Middle frontal gyrus (tissue), 1 donor: ENCODE measurements at regions not wholly inside any gene's neighbourhood (a gene's known extent, or its start where the extent isn't known, plus 50 kb on each side); places are given as distances from the start of the nearest gene placed in this dataset.

Experiments used
- DNase-seq: peaks from one replicate; pipeline ENCODE4 v3.0.0-alpha.2; 2015; ENCODE audit warnings: low spot score; ENCODE audit errors: extremely low spot score

- no peak for DNase-seq
Observed at GRCh38 chr14:53473480-53473879, 320.4 kb upstream of the DDHD1 start.

DNA sequence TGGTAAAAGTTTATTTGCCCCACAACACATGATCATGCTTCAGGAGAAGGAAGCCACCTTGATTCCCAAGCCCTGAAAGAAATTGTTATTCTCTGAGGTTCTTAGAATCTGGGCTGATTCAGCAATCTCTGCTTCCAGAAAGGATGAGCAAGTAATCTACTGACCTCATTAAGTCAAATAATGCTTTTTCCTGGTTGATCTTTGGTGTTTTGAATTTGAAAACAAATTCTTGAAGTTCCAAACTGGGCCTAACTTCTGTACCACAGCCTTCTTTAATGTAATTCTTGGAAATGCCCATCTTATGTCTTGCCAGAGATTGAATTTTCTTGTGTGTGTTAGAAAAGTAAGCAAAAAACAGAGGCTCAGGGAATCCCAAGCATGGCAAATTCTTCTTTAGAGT is 319.2 kb upstream of the DDHD1 start:
- DNase-seq: no peak

DNA sequence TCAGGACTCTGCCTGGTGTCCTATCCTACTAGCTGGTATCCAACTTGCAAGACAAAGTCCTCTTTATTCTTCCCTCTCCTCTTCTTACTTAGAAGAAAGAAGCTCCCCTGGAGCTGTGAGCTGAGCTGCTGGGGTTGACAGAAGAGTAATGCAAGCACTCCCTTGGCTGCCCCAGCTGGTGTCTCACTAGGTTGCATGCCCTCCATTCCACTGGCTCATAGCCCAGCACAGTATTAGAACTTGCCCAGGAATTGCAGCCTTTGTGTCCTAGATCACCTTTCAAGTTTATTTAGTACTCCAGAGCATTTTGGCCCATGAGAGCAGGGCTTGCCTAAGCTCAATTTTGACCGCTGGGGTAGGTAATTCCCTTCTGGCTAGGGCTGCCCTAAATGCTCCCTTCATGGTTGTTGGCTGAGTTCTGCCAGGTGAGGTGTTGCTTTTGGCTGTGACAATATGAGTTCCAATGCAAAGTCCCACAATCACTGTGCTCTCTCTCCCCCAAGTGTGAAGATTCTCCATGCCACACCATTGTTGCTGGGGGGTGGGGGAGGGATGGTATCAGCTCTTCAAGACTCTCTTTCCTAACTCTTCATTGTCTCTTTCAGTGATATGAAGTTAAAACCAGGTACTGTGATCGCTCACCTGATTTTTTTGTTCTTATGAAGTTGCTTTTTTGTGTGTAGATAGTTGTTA is 317.4 kb upstream of the DDHD1 start:
- DNase-seq: no peak

- DNase-seq: no peak
Observed at GRCh38 chr14:53468876-53469275, 315.8 kb upstream of the DDHD1 start.

- DNase-seq: no peak
Observed at GRCh38 chr14:53464376-53464775, 311.3 kb upstream of the DDHD1 start.

- DNase-seq: no peak
Observed at GRCh38 chr14:53462931-53463778, 310.0 kb upstream of the DDHD1 start.

- no peak for DNase-seq
Observed at GRCh38 chr14:53461858-53462257, 308.7 kb upstream of the DDHD1 start.

GRCh38 chr14:53460544-53460943 is 307.4 kb upstream of the DDHD1 start:
- no peak for DNase-seq

DNA sequence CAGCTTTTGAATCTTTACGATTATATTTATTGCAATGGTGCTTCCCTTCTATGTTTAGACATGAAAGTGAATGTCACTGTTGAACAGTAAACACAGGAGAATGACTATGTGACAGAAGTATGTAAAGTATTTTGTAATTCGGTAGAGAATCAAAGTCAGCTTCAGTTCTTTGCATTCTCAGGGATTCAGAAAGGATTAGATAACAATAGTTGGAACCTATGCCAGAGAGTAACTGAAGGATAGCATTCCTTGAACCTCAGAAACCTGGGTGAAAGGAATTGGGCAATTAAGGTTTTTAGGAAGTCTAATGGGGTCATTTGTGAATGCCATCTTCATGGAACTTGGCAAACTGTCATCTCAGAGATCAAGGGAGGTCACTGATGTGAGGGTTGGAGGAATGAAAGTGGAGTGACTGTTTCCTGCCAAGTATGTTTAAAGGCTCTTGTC is 305.3 kb upstream of the DDHD1 start:
- no peak for DNase-seq

DNA sequence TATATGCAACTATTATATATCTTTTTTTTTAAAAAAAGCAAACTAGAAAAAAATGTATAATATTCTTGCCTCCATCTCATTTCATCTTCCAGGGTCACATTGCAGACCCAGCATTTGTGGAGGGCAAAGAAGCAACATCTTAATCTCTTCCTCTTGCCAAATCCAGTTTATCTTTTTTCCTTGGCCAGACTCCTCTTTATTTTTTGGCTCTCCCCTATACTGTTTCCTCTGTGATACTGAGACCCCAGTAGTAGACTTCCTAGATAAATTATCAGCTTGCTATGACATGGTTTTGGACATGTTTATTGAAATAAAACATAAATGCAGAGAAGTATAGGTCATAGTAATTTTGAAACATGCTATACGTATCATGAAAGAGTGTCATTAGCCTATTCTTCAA is 303.8 kb upstream of the DDHD1 start:
- no peak for DNase-seq

DNA sequence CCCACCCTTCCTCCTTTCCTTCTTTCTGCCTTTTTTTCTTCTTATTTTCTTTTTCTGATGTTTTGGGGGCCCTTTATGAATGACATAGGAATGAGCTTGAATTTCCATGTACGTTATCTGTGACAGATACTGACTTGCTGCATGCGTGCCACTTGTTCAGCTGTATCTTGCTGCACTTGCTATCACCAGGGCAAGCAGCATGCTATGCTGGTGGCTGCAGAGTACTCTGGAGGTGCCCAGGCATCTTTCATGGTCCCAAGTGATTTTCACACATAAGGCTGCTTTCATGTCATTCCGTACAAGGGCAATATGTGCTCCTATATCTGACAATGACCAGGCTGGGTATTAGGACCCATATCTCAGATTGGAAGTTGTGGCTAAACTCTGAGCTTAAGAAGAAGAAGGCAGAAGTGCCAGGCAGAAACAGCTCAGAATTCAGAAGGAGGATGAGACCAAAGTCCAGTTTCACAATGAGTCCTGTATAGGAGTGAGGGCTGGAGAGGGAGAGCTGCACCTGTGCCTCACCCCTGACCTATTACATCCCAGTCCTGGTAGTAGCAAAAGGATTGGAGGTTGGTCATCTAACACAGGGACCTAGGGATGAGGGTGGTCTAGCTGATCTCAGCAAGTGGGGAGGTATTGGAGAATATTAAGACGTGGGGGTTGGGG is 299.0 kb upstream of the DDHD1 start:
- DNase-seq: no peak

GRCh38 chr14:53450871-53451270 is 297.7 kb upstream of the DDHD1 start:
- no peak for DNase-seq

DNA sequence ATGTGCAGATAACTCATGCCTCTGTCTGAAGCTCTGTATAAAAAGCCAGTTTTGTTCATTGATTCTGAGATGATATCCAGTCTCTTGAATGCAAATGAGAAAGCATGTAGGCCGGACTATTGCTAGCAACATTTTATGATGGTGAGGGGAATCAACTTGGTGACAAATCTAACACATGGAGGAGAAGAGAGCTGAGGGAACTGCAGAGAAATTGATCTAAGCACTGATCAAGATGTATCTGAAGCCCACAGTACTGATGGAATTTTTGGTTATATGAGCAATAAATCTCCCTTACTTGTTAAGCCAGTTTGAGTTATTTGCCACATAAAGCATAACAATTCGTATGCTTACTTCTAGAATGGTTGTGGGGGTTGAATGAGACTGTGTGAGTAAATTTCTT is 295.6 kb upstream of the DDHD1 start:
- no peak for DNase-seq

- DNase-seq: no peak
Observed at GRCh38 chr14:53444677-53445312, 291.7 kb upstream of the DDHD1 start.

GRCh38 chr14:53441789-53442188 is 288.7 kb upstream of the DDHD1 start:
- no peak for DNase-seq

DNA sequence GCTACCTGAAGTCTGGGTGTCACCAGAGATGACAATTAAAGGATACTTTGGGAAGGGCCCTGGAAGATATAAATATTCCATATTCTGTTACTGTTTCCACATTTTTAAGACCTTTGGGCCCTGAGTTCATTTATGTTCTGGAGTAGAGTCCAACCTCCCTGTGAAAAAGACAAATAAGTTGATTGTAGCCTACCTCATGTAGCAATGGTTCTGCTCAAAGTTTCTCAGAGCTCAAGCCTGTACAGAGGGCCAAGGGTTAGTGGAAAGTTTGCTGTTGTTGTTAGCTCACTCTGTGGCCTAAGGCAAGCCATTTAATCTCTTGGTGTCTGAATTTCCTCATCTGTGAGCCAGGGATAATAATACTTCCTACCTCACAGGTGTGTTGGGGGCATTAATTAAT is 284.7 kb upstream of the DDHD1 start:
- no peak for DNase-seq

DNA sequence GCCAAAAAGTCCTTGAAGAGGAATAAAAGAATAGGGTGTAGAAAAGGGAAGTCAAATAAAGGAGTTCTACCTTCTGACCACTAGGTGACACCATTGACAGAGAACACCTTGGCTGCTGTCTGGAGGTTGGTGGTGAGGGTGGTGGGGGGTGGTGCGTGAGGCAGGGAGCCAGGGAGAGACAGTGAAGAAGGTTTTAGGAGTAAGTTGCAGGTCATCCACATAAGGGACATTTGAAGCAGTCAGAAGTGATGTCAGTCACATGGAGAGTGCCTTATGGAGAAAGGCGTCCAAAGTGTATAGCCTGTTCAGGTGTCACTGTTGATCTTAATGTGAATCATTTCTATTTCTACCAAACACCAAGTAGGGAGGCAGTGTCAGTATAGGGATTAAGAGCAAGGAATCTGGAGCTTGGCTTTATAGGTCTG is 279.3 kb upstream of the DDHD1 start:
- no peak for DNase-seq

DNA sequence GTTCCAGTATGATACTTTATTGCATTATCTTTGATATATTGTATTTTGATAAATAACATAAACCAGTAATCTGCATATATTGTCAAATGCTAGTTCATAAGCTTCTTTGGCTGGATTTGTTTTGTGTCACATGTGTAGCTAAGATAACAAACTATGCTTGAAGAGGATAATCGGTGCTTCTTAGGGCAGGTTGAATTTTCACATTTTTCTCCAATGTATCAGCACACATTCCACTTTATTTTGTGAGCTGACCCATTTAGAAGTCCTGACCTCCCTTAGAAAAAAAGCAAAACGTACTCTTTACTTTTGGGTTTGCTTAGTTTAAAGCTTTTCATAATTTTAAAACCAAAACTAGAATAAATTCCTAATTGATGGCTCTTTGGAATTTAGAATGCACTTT is 277.7 kb upstream of the DDHD1 start:
- no peak for DNase-seq

DNA sequence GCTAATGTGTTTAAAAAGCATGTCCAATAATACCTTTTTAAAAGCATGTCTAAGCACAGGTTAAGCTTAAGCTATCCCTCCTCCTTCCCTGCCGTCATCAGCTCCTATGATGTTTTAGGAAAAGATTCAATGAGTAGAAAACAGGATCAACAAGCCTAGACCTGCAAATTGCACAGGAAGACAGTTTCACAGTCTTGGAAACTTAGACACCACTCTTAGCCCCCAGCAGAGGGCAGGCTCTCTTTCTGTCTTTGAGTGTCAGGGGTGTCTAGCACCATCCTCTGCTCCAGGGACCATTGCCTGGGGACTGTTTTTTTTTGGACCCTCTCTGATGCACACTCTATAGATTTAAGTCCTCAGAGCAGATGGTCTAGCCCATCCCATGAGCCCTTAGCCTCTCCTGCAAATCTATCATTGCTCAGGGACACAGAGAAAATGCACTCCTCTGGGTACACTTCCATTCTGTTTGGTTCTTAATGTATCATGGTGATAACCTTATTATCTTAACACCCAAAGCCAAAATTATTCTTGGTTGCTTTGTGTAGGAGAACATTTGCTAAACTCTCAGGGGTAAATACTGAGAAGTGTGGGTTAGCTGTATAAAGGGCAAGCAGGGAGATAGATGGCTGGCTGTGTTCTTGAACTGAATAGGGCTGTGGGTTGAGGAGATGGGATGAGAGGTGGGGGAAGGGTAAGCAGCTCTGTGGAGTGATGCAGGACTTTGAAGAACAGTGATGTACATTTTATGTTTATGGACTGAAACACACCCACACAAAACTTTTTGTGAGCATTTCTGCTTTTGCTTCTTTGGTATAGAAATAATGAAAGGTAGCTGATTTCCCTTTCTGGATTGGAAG is 259.9 kb upstream of the DDHD1 start:
- no peak for DNase-seq

GRCh38 chr14:53411125-53411524 is 258.0 kb upstream of the DDHD1 start:
- no peak for DNase-seq

DNA sequence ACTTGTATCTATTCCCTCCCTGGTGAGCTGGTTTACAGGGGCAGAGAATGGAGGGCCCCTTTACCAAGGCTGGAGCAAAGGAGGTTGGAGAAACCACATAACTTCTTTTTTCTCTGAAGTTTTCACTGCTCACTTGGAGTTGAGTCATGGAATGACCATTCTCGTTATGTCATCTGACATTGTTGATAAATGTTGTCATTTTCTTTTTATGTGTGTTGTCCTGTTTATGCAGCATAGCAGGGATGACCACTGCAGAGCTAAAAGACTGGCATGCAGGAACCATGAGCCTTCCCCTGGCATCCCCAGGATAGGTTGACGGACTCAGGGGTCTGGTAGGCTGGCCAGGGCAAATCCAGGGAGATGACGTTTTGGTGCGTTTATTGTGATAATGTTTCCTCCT is 256.8 kb upstream of the DDHD1 start:
- DNase-seq: no peak
